Sigmoid colon (tissue), 4 donors: ENCODE measurements at regions not wholly inside any gene's neighbourhood (a gene's known extent, or its start where the extent isn't known, plus 50 kb on each side); places are given as distances from the start of the nearest gene placed in this dataset.

ENCODE experiments used
- CTCF ChIP-seq, 4 experiments: fragments of 450-650 bp in 3 of 4; fragments of 200-600 bp in 1 of 4; IDR thresholded peaks; one replicate each; pipeline ENCODE4 v1.5.1; 2016 to 2019; ENCODE audit warnings: antibody characterized with exemption in 4 of 4, mild to moderate bottlenecking in 3 of 4, moderate library complexity in 2 of 4
- EP300 ChIP-seq, 4 donors: sonication (generic); formaldehyde crosslinking; IDR thresholded peaks; one replicate each; pipeline ENCODE4 v1.6.1; 2017; ENCODE audit warnings: antibody characterized with exemption in 4 of 4
- POLR2A ChIP-seq, 2 donors: fragments of 450-650 bp; IDR thresholded peaks; one replicate each; pipeline ENCODE4 v1.6.1; 2016; ENCODE audit warnings: antibody characterized with exemption in 2 of 2, mild to moderate bottlenecking in 2 of 2, moderate library complexity in 2 of 2
- POLR2AphosphoS5 ChIP-seq, 4 donors: sonication (generic); formaldehyde crosslinking; IDR thresholded peaks; one replicate each; pipeline ENCODE4 v1.6.1; 2017; ENCODE audit warnings: antibody characterized with exemption in 4 of 4

- TF ChIP-seq CTCF (IDR thresholded peaks at IDR 0.05) (no peak), POLR2A (IDR thresholded peaks at IDR 0.05) (no peak), POLR2AphosphoS5 (IDR thresholded peaks at IDR 0.05) (no peak), EP300 (IDR thresholded peaks at IDR 0.05) (no peak)
Observed at GRCh38 chr9:18146329-18146728, 327.6 kb upstream of the ADAMTSL1 start.
